HG03432 (cell line): ENCODE measurements at regions not wholly inside any gene's neighbourhood (a gene's known extent, or its start where the extent isn't known, plus 50 kb on each side); places are given as distances from the start of the nearest gene placed in this dataset.
"Not testable (repeated sequence)": the region's sequence is repeated elsewhere in the genome, so short reads cannot be mapped to it uniquely, and the experiment has no call there.

Source experiments
- ATAC-seq: cut with Tn5 transposase; IDR thresholded peaks from one replicate; pipeline ENCODE4 v1.9.1; 2021; ENCODE audit warnings: mild to moderate bottlenecking, moderate library complexity; ENCODE audit not compliant: unreplicated experiment

- no peak for ATAC-seq
Observed at GRCh38 chr2:121818546-121818945, 63.1 kb downstream of the TSN start.

- peak; percentile 58 for ATAC-seq
Observed at GRCh38 chr2:121819846-121820245, 64.4 kb downstream of the TSN start.

GRCh38 chr2:121821476-121822158 lies 66.2 kb downstream of the TSN start:
- no peak for ATAC-seq

- no peak for ATAC-seq
Observed at GRCh38 chr2:121824264-121824663, 68.8 kb downstream of the TSN start.

- no peak for ATAC-seq
Observed at GRCh38 chr2:121825003-121825950, 69.8 kb downstream of the TSN start.

GRCh38 chr2:121826036-121826435 lies 70.6 kb downstream of the TSN start:
- ATAC-seq = no peak

- ATAC-seq = no peak
Observed at GRCh38 chr2:121828281-121828731, 72.9 kb downstream of the TSN start.

GRCh38 chr2:121830809-121831208 lies 75.4 kb downstream of the TSN start:
- no peak for ATAC-seq

GRCh38 chr2:121831841-121832240 lies 76.4 kb downstream of the TSN start:
- no peak for ATAC-seq

GRCh38 chr2:121832412-121833357 lies 77.2 kb downstream of the TSN start:
- ATAC-seq = peak; percentile 45

GRCh38 chr2:121833358-121833723 lies 77.9 kb downstream of the TSN start:
- ATAC-seq = peak; percentile 60

GRCh38 chr2:121836611-121837010 lies 81.2 kb downstream of the TSN start:
- no peak for ATAC-seq

GRCh38 chr2:121837591-121837990 lies 82.1 kb downstream of the TSN start:
- ATAC-seq = no peak

GRCh38 chr2:121838551-121838950 lies 83.1 kb downstream of the TSN start:
- no peak for ATAC-seq

- ATAC-seq = no peak
Observed at GRCh38 chr2:121839584-121839983, 84.1 kb downstream of the TSN start.

- no peak for ATAC-seq
Observed at GRCh38 chr2:121849236-121849635, 93.8 kb downstream of the TSN start.

- not testable (repeated sequence) for ATAC-seq
Observed at GRCh38 chr2:121853149-121853548, 97.7 kb downstream of the TSN start.

GRCh38 chr2:121855510-121855909 lies 100.1 kb downstream of the TSN start:
- ATAC-seq = no peak

- ATAC-seq = no peak
Observed at GRCh38 chr2:121856360-121856759, 100.9 kb downstream of the TSN start.

GRCh38 chr2:121858369-121858768 lies 102.9 kb downstream of the TSN start:
- ATAC-seq = no peak

- no peak for ATAC-seq
Observed at GRCh38 chr2:121858847-121859246, 103.4 kb downstream of the TSN start.
